ENCODE measurements at regions not wholly inside any gene's neighbourhood (a gene's known extent, or its start where the extent isn't known, plus 50 kb on each side); places are given as distances from the start of the nearest gene placed in this dataset.

DNA sequence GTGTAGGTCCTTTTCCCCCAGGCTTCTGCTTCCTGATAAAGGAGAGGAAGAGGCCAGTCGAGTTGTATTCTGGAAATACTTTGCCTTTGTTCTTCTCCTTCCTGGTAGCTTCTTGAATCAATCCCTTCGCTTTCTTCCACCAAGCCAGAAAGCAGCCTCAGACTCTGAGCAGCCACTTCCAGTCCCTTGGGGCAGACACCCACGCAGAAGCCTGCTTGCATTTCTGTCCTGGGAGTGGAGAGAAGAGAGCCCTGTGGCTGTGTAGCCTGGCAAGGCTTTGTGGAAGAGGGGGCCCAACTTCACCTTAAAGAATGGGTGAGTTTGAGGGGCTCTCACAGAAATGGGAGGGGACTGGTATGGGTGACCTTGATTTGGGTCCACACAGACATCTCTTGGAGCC lies 211.0 kb upstream of the SSTR4 start:
- TF ChIP-seq, protein P1, sequence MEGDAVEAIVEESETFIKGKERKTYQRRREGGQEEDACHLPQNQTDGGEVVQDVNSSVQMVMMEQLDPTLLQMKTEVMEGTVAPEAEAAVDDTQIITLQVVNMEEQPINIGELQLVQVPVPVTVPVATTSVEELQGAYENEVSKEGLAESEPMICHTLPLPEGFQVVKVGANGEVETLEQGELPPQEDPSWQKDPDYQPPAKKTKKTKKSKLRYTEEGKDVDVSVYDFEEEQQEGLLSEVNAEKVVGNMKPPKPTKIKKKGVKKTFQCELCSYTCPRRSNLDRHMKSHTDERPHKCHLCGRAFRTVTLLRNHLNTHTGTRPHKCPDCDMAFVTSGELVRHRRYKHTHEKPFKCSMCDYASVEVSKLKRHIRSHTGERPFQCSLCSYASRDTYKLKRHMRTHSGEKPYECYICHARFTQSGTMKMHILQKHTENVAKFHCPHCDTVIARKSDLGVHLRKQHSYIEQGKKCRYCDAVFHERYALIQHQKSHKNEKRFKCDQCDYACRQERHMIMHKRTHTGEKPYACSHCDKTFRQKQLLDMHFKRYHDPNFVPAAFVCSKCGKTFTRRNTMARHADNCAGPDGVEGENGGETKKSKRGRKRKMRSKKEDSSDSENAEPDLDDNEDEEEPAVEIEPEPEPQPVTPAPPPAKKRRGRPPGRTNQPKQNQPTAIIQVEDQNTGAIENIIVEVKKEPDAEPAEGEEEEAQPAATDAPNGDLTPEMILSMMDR (IDR thresholded peaks at IDR 0.05), result no peak
- TF ChIP-seq POLR2A (IDR thresholded peaks at IDR 0.05), result no peak

Data from heart left ventricle (tissue), 13 donors.